IMR-90 (cell line): ENCODE measurements at regions not wholly inside any gene's neighbourhood (a gene's known extent, or its start where the extent isn't known, plus 50 kb on each side); places are given as distances from the start of the nearest gene placed in this dataset.

Experiments used
- CEBPB ChIP-seq: IDR thresholded peaks from 2 replicates; pipeline ENCODE4 v1.6.1; 2012; ENCODE audit warnings: low read depth, low read length, improper control_type of control experiment
- CTCF ChIP-seq: conservative IDR thresholded peaks from 2 replicates; pipeline ENCODE4 v1.5.1; 2012; ENCODE audit warnings: mild to moderate bottlenecking, low read depth, low read length, improper control_type of control experiment
- ELK1 ChIP-seq: fragments of 150-350 bp; IDR thresholded peaks from 2 replicates; pipeline ENCODE4 v1.6.1; 2016; ENCODE audit warnings: low read depth, mild to moderate bottlenecking, low read length, moderate library complexity, borderline replicate concordance
- POLR2A ChIP-seq: IDR thresholded peaks from 2 replicates; pipeline ENCODE4 v1.6.1; 2012; ENCODE audit warnings: mild to moderate bottlenecking, low read depth, low read length
- RAD21 ChIP-seq: IDR thresholded peaks from 2 replicates; pipeline ENCODE4 v1.6.1; 2012; ENCODE audit warnings: low read length, improper control_type of control experiment

- TF ChIP-seq CTCF (no peak), POLR2A (no peak), CEBPB (no peak), ELK1 (no peak), RAD21 (no peak)
Measured at GRCh38 chr1:208896768-208897167, 652.6 kb upstream of the PLXNA2 start.
